Amygdala (tissue), 56 donors: ENCODE measurements at regions not wholly inside any gene's neighbourhood (a gene's known extent, or its start where the extent isn't known, plus 50 kb on each side); places are given as distances from the start of the nearest gene placed in this dataset.

ENCODE experiments used
- DNase-seq, 56 donors: peaks; one replicate each; lab custom pipeline; 2025; lab: John Stamatoyannopoulos, UW

DNA sequence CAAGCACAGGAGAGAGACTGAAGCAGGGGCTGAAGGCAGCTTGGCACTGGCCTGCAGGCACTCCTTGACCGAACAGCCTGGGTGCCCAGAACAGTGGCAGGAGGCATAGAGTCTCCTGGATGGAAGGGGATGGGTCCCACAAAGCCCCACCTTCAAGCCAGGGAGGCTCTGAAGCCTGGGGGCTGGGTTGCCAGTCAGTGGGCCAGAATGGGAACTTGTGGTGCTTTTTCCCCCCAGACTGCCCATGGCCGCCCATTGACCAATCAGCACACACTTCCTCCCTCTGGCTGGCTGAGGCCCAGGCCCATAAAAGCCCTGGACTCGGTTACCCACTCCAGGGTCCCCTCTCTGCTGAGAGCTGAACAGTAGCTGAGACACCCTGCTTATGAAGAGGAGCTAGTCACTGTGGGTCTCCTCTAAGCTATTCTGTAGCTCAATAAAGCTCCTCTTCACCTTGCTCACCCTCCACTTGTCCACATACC, 109.6 kb downstream of the ELAPOR2 start:
- no peak for DNase-seq

DNA sequence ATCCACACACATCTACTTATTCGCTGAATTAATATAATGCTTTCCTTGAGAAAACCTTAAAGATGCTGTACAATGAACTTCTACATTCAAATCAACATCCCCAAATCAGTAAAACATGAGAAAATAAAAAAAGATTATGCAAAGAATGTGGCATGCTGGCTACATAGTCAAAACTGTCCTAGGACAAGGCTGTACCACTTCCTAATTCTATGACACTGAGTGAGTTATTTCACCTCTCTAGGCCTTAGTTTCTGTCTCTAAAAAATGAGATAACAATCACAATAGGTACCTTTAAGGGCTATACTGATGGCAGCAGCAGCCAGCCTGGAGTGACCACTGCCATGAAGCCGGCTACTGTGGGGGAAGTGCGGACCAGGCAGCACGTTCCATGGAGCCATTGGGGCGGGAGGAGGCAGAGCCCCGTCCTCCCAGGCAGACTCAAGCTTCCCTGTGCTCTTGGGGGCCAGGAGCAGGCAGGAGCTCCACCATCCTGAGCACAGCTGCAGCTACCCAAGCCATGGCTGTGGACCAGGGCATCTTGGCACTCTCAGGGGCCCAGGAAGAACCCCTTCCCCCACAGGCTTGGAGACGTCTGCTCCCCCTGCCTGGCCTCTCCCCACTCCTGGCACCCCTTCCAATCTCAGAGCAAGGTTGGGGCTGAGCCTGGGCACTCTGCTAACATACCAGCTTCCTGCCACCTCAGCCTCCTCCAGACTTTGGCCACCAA, 110.2 kb downstream of the ELAPOR2 start:
- DNase-seq = peak in 1 of 56 donors; percentile 2

DNA sequence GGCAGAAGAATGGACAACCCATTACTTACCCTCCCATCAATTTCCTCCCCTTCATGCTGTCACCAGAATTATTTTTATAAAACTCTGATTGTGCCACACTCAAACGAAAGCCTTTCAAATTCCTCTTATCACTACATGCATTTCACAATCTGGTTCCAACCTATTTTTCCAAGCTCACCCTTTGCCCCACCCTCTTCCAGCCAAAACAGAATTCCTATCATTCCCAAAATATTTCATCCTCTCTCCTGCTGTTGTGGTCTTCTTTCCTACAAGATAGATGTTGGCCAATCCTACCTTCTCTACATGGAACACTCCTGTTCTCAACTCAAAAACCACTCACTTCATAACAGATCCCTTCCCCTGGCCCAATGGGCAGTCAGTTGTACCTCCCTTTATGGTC, 111.5 kb downstream of the ELAPOR2 start:
- no peak for DNase-seq

DNA sequence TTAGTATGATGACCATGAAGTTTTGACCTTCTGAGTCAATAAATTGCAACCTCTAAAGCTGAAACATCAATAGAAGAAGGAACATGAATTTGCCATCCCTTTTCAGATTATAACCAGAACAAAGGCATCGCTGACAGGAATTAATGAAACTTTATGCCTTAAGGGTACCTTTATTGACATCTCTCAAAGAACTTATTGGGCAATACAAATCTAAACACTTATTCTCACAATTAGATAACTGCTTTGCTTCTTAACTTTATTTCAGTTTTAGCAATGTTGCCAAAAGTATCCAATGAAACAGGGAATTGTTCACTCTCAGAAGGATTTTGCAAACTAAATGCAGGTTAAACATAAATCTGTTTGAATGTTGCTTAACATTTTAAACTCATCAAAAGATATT, 116.0 kb downstream of the ELAPOR2 start:
- DNase-seq = no peak

DNA sequence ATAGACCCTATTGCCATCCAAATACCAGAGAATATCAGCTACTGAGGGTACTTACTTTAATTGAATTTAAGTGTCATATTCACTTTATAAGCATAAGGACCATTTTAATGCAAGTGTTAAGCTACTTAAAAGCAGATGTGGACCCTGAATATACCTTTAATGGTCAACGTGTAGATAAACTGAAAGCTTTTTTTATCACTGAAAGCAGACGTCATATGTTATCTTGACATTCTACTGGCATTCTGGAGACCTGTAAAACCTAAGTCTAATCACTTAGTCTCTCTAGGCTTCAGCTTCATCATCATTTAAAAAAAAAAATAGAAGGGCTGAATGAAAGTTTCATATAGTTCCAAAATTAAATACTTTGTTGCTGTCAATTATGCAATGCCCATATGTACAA, 116.5 kb downstream of the ELAPOR2 start:
- DNase-seq = no peak

DNA sequence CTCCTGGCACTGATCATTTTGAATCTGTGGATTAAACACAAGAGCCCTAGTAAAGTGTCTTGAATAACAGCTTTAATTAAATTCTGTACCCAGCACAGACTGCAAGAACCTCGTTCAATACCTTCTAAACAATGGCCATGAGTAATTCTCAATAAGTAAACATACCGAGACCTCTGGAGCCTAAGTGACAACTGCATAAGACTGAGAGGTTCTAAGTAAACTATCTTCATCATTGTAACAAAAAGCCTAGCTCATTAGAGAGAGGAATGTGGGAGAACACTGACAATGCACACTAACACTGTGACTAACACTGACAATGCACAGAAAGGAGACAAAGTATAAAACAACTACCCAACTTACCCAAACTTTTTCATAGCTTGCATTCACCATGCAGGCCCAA, 117.4 kb downstream of the ELAPOR2 start:
- DNase-seq = no peak

DNA sequence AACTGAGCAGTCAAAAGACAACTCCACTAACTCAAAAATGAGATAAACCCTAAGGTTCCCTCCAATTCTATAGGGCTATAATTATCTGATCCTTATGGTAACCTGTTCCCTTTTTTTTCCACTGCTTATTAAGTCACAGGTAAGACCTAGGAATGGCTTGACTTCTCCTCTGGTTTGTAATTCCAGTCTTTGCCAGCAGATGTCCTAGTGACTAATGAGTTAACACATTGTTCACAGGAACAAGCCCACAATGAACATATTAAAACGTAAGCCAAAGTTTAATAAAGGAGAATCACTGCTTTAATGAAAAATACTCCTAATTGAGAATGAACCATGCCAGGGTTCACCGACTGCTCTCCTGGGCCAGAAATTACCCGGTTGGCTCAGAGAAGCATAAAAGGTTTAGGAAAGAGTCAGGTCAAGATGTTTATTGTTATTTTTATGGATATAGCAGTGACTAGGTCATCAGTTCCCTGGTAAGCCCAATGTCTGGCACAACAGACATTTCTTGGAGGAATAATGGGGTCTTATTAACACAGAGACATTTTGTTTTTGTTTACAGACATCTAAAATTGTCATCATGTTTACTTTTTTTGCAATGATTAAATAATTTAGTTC, 120.1 kb downstream of the ELAPOR2 start:
- DNase-seq = peak in 7 of 56 donors; percentile 6 to 63 (median 14)

DNA sequence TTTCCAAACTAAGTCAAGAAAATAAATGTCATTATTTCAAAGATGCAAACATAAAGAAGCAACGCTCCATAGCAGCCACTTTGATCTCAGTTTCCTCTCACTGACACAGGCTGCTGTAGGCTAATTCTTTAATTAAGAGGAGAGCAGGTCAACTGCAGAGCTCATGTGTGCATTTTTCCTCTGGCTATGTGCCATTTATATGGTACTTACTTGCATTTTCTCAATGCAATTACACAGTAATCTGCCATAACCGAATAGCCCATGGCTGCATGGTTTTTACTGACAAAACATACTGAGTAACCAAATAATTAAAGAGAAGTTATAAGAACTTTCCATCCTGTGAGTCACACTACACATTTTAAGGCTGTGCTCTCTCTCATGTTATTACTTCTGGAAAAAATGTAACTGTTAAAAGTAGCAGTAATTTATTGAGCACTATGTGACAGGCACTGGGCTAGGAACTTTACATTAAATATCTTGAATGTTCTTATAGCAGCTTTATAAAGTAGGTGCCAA, 122.0 kb downstream of the ELAPOR2 start:
- no peak for DNase-seq

DNA sequence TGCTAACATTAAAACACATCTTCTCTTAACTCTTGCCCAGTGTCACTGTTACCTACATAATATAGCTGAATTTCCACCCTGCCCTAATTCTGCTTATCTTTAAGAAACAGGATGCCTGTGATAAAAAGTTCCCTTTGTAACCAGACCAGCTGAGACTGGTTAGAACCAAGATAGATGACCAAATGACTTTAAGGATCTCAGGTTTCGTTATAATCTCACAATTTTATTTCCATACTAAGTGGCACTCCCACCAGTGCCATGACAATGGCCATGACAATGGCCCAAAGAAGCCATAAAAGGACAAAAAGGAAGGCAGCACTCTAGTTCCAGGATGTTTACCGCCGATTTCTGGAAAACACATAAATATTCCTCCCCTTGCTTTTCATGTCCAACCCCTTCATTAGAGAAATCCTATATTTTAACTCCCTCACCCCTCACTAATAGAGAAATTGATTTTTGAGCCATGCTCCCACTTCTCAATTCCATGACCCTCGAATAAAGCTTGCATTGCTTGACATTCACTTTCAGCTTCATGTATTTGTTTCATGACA, 126.1 kb downstream of the ELAPOR2 start:
- DNase-seq = no peak

DNA sequence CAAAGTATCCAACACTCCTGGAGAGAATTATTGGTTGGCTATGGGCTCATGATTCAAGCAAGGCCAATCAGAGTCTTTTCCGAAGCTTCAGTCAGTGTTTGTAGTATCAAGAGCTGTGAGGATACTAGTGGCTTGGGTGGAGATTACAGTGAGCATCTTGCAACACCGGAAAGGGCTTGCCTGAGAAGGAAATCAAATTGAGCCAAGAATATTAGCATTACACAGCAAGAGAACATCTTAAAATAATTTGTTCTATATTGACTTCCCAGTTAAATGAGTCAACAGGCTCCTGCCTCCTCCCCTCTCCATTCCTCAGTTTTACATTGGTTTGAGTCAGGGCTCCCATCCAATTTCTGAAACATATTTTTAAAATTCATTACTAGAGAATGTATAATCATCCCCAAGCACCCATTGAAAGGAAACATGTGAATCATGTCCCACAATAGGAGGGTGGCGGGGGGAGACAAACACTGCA, 127.4 kb downstream of the ELAPOR2 start:
- peak in 2 of 56 donors; percentile 17 to 28 for DNase-seq

DNA sequence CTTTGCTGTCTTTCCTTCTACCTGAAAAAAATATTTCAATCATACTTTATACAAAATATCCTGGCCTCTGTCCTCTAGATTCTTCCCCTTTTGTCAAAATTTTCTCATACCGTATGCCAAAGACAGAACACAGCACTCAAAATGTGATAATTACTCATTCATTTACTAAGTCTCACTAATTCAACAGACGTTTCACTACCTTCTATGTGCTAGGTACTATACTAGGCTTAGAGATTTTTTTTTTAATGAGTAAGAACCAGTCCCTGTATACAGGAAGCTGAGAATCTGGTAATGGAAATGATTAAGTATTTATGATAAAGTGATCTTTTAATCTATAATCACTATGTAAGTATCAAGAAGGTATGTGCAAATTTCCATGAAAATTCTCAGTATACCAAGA, 128.0 kb downstream of the ELAPOR2 start:
- no peak for DNase-seq

DNA sequence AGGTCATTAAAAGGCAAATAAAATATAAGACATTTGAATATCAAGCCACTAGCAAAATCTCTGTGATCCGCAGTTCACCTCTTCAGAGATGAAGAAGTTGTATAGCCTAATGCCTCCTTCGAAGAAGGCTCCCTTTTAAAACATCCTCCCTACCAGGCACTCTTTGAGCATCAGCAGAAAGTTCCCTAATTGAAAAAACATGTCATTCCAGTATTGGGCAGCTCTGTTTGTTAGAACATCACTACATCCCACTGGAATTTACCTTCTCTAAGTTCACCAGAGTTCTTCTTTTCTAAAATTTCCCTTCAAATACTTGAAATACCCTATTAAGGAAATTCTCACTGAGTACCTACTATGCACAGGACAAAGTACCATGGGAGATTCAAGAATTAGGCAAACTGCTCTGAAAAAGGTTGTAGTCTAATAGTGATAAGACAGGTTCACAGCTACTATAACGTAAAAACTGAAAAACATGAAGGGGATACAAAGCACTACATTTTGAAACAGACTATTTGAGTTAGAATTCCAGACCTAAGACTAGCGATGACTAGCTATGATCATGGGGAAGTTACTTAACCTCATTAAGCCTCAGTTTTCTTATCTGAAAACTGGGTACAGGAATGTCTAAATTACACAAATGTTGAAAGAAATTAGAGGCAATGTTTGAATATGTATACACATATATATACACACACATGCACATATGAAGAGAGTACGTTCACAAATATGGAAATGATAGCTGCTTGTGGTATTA, 128.7 kb downstream of the ELAPOR2 start:
- DNase-seq = no peak

DNA sequence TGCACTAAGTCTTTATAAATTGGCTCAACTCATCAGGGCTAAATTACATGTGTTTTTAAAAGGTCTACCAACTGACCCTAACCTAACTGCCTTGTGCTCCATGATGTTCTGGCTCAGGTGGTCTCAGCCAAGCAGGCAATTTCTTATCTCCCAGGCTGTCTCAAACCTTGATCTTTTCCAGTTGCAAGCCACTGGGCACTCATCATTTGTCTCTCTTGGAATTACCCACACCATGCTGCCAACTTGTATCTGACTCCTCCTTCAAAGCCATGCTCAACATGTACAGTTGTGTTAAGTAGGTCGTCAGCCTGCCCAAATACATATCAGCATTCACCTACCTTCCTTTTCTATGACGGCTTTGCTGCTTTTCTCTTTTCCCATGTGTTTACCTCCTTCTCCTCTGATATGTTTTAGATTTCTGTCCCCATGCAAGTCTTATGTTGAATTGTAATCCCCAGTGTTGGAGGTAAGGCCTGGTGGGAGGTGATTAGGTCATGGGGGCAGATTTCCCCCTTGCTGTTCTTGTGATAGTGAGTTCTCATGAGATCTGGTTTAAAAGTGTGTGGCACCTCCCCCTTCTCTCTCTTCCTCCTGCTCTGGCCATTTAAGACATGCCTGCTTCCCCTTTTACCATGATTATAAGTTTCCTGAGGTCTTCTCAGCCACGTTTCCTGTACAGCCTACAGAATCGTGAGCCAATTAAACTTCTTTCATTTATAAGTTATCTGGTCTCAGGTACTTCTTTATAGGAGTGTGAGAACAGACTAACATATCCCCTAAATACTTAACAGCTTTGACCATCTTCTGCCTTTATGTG, 130.0 kb downstream of the ELAPOR2 start:
- no peak for DNase-seq

DNA sequence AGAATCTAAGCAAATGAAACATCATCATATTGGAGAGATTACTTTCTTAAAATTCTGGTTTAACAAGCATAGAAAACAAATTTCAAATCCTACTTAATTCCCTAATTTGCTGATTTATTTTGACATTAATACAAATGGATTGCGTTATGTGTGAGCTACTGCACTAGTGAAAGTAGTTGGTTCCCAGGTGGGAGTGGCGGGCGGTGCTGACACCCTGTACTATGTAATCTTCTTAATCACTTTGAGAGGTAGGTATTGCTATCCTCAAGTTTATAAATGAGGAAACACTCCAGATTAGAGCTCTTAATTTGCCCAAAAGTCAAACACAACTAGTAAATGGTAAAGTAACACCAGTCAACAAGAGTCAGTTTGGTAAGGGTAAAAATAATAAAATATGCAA, 131.1 kb downstream of the ELAPOR2 start:
- DNase-seq = no peak

DNA sequence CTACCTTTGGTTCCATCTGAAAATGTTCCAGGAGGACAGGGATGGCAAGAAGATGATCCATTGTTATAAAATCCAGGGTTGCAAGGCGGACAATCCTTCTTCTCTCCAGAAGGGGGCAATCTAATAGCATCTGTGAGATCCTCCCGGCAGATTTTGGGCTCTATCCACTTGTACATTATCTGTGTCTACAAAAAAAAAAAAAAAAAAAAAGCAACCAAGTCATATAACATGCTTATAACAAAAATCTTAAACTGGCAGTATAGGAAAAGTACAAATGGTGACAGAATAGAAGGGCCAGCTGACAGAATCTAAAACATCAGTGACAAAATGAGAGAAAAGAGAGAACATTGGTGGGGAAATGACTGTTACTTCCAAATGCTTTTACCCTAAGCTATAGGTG, 132.7 kb downstream of the ELAPOR2 start:
- peak in 9 of 56 donors; percentile 4 to 58 (median 29) for DNase-seq

DNA sequence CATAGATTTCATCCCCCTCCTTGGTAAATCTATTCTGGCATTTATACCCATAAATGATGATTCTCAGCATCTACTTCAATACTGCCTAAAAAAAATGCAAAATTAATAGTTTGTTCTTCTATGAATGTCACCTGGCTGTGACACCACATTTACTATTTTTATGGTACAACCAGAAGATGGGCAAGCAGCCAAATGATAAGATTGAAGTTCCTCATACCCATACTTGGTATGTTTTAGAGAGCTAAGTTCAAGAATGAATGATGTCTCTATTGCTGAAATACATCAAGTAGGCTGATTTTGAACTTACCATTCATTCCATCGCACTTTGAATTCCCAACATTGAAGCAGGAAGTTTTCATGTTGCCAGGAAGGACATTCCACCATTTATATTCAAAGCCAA, 134.2 kb downstream of the ELAPOR2 start:
- DNase-seq = no peak

DNA sequence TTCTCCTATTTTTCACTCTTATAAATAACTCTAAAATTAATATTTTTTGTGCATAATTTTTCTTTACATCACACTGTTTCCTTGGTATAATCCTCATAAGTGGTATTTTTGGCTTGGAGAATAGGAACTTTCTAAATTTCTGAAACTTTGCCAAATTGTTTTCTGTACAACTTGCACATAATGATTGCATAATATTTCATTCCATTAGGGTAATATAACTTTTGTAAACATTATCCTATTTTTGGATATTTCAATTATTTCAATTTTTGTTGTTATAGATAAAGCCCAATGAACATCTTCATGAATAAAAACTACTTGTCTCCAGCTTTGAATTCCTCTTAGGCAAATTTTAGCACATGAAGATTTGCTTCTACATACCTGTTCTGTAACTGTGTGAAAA, 135.9 kb downstream of the ELAPOR2 start:
- no peak for DNase-seq

DNA sequence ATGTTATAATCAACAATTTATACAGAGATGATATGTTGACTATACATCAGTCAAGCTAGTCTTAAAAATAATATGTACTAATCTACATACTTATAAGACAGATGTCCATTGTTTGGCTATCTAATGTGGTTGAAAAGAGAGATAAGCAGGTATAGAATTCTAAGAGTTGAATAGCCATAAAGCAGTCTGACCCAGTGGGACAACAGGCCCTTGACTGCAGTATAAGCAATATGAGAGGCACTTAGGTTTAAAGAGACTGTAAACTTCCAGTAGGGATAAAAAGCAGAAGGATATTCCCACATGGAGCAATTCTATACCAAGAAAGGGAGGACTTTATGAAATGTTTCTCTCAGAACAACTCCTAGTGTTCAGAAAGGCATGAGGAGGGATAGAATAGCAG, 139.3 kb downstream of the ELAPOR2 start:
- no peak for DNase-seq

DNA sequence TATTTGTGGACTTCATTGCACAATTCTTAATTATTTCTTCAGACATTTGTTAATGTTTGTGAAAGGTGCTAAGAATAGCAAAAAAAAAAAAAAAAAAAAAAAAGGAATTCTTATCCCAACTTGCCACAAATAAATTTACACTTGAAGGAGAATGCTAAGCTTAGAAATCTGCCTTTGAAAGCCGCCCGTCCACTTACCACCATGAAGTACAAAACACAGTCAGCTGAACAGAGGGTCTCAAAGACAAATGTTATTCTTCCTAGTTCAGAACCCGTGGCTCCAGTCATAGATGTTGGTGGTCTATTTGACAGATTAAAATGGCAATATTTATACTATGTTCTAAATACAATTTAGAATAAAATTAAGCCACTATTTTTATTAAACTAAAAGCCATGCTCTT, 141.2 kb downstream of the ELAPOR2 start:
- DNase-seq = no peak

DNA sequence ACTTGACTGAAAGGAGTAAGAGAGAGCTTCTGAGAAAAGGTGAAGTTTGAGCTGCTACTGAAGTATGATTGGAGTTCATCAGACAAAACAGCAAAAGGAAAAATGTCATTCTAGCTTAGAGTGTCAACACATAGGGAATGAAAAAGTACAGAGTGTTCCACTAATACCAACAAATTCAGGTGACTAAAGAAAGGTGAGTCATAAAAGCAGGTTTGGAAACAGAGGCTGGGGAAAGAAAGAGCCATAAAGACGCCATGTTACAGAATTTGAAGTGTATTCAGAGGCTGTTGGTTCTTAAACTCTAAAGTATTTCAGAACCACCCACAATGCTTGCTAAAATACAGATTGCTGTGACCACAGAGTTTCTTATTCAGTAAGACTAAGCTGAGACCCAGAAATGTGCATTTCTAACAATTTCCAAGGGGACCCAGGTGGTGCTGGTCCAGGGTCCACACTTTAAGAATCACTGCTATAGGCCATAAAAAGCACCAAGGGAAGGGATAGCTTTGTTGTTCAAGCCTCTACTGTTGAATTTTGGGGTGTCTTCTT, 143.1 kb downstream of the ELAPOR2 start:
- no peak for DNase-seq
